Ectodermal cell (in vitro differentiated cells): ENCODE measurements at regions not wholly inside any gene's neighbourhood (a gene's known extent, or its start where the extent isn't known, plus 50 kb on each side); places are given as distances from the start of the nearest gene placed in this dataset.
"Not testable (repeated sequence)": the region's sequence is repeated elsewhere in the genome, so short reads cannot be mapped to it uniquely, and the experiment has no call there.

Experiments
- H3K27ac ChIP-seq: 2 replicates; pipeline ENCODE4 v1.7.0; 2013; ENCODE audit warnings: mild to moderate bottlenecking, low read depth, low read length; ENCODE audit not compliant: insufficient read depth, poor library complexity, severe bottlenecking
- H3K27me3 ChIP-seq: 2 replicates; pipeline ENCODE4 v1.7.0; 2013; ENCODE audit warnings: mild to moderate bottlenecking, low read length; ENCODE audit not compliant: insufficient read depth, control insufficient read depth, poor library complexity, severe bottlenecking
- H3K36me3 ChIP-seq: one replicate; pipeline ENCODE4 v1.7.0; 2013; ENCODE audit warnings: low read length; ENCODE audit not compliant: control insufficient read depth, insufficient read depth
- H3K4me1 ChIP-seq: one replicate; pipeline ENCODE4 v1.7.0; 2013; ENCODE audit warnings: low read length; ENCODE audit not compliant: control insufficient read depth, insufficient read depth
- H3K4me3 ChIP-seq: 2 replicates; pipeline ENCODE4 v1.7.0; 2013; ENCODE audit warnings: low read depth, low read length, control low read depth; ENCODE audit not compliant: insufficient read depth
- H3K9me3 ChIP-seq: 2 replicates; pipeline ENCODE4 v1.7.0; 2013; ENCODE audit warnings: mild to moderate bottlenecking, low read length, moderate library complexity; ENCODE audit not compliant: control insufficient read depth
- WGBS, 2 experiments: methylation state at CpG; one replicate each; pipeline ENCODE4 v1.1.7; 2013; ENCODE audit warnings: missing lambda C conversion rate in 2 of 2; 5-methylcytosine and 5-hydroxymethylcytosine counted together

GRCh38 chr2:185585165-185585564 is 153.4 kb upstream of the FSIP2 start:
- not testable (repeated sequence) for H3K4me1 ChIP-seq, H3K9me3 ChIP-seq, H3K27ac ChIP-seq, H3K36me3 ChIP-seq, H3K27me3 ChIP-seq, H3K4me3 ChIP-seq
- WGBS, 2 experiments: 76 to 81% methylated on average over 5 of the region's 5 CpGs

GRCh38 chr2:185591276-185591675 is 147.3 kb upstream of the FSIP2 start:
- not testable (repeated sequence) for H3K9me3 ChIP-seq, H3K36me3 ChIP-seq, H3K4me3 ChIP-seq, H3K27ac ChIP-seq, H3K27me3 ChIP-seq, H3K4me1 ChIP-seq
- 80 to 87% methylated on average over 14 of the region's 14 CpGs for WGBS, 2 experiments

- WGBS, 2 experiments: no CpG with 5 or more reads among the region's 1 CpG
- Histone ChIP-seq H3K36me3 (no peaks in the 10 kb centered on the region), H3K27me3 (no peaks in the 10 kb centered on the region), H3K4me1 (no peaks in the 10 kb centered on the region), H3K9me3 (no peaks in the 10 kb centered on the region), H3K27ac (no peak overlapping the region), H3K4me3 (no peak overlapping the region)
Observed at GRCh38 chr2:185607945-185608344, 130.7 kb upstream of the FSIP2 start.

GRCh38 chr2:185608799-185609198 is 129.8 kb upstream of the FSIP2 start:
- Histone ChIP-seq H3K4me1 (no peaks in the 10 kb centered on the region), H3K27me3 (no peaks in the 10 kb centered on the region), H3K36me3 (no peaks in the 10 kb centered on the region), H3K4me3 (no peak overlapping the region), H3K9me3 (no peaks in the 10 kb centered on the region), H3K27ac (no peak overlapping the region)
- WGBS, 2 experiments: 88 to 95% methylated on average over 3 of the region's 3 CpGs

GRCh38 chr2:185610301-185610700 is 128.3 kb upstream of the FSIP2 start:
- Histone ChIP-seq H3K4me3 (no peak overlapping the region), H3K27me3 (no peaks in the 10 kb centered on the region), H3K9me3 (no peaks in the 10 kb centered on the region), H3K36me3 (no peaks in the 10 kb centered on the region), H3K27ac (no peak overlapping the region), H3K4me1 (no peaks in the 10 kb centered on the region)
- 92 to 100% methylated on average over 1 of the region's 1 CpG for WGBS, 2 experiments

- WGBS, 2 experiments: 67 to 68% methylated on average over 1 of the region's 1 CpG
- H3K4me3 ChIP-seq: no peak overlapping the region
- H3K4me1 ChIP-seq: no peaks in the 10 kb centered on the region
- H3K36me3 ChIP-seq: no peaks in the 10 kb centered on the region
- no peaks in the 10 kb centered on the region for H3K9me3 ChIP-seq
- no peaks in the 10 kb centered on the region for H3K27me3 ChIP-seq
- no peak overlapping the region for H3K27ac ChIP-seq
Observed at GRCh38 chr2:185618625-185619024, 120.0 kb upstream of the FSIP2 start.

- H3K27me3 ChIP-seq: no peaks in the 10 kb centered on the region
- H3K4me3 ChIP-seq: no peak overlapping the region
- no peaks in the 10 kb centered on the region for H3K36me3 ChIP-seq
- WGBS, 2 experiments: 90 to 100% methylated on average over 1 of the region's 1 CpG
- H3K4me1 ChIP-seq: no peaks in the 10 kb centered on the region
- H3K27ac ChIP-seq: no peak overlapping the region
- H3K9me3 ChIP-seq: no peaks in the 10 kb centered on the region
Observed at GRCh38 chr2:185625604-185626003, 113.0 kb upstream of the FSIP2 start.

GRCh38 chr2:185628985-185629384 is 109.6 kb upstream of the FSIP2 start:
- Histone ChIP-seq H3K27me3 (no peaks in the 10 kb centered on the region), H3K4me1 (no peaks in the 10 kb centered on the region), H3K4me3 (no peak overlapping the region), H3K36me3 (no peaks in the 10 kb centered on the region), H3K9me3 (no peaks in the 10 kb centered on the region), H3K27ac (no peak overlapping the region)
- WGBS, 2 experiments: 43 to 58% methylated on average over 4 to 5 of the region's 5 CpGs

- H3K27me3 ChIP-seq: no peaks in the 10 kb centered on the region
Observed at GRCh38 chr2:185633621-185634020, 105.0 kb upstream of the FSIP2 start.

GRCh38 chr2:185638771-185639170 is 99.8 kb upstream of the FSIP2 start:
- Histone ChIP-seq H3K27ac (no peak overlapping the region), H3K27me3 (no peaks in the 10 kb centered on the region), H3K9me3 (no peaks in the 10 kb centered on the region), H3K36me3 (no peaks in the 10 kb centered on the region), H3K4me3 (no peak overlapping the region), H3K4me1 (peaks cover 3% of the 10 kb centered on the region)
- 88 to 100% methylated on average over 2 of the region's 3 CpGs for WGBS, 2 experiments

More at GRCh38 chr2:185633621-185634020, 105.0 kb upstream of the FSIP2 start:
- WGBS, 2 experiments: 50 to 59% methylated on average over 1 of the region's 2 CpGs
- Histone ChIP-seq H3K4me3 (no peak overlapping the region), H3K9me3 (no peaks in the 10 kb centered on the region), H3K4me1 (no peaks in the 10 kb centered on the region), H3K27ac (no peak overlapping the region), H3K36me3 (no peaks in the 10 kb centered on the region)

GRCh38 chr2:185640588-185640987 is 98.0 kb upstream of the FSIP2 start:
- H3K36me3 ChIP-seq: no peaks in the 10 kb centered on the region
- H3K27ac ChIP-seq: no peak overlapping the region
- H3K27me3 ChIP-seq: no peaks in the 10 kb centered on the region
- H3K4me1 ChIP-seq: peaks cover 3% of the 10 kb centered on the region
- H3K9me3 ChIP-seq: no peaks in the 10 kb centered on the region
- 93 to 100% methylated on average over 1 of the region's 1 CpG for WGBS, 2 experiments
- H3K4me3 ChIP-seq: no peak overlapping the region
